IMR-90 (cell line): ENCODE measurements at regions not wholly inside any gene's neighbourhood (a gene's known extent, or its start where the extent isn't known, plus 50 kb on each side); places are given as distances from the start of the nearest gene placed in this dataset.

Experiments
- CEBPB ChIP-seq: IDR thresholded peaks from 2 replicates; pipeline ENCODE4 v1.6.1; 2012; ENCODE audit warnings: low read depth, low read length, improper control_type of control experiment
- CHD1 ChIP-seq: IDR thresholded peaks from 2 replicates; pipeline ENCODE4 v1.6.1; 2012; ENCODE audit warnings: low read depth, low read length, improper control_type of control experiment
- FOS ChIP-seq: fragments of 150-350 bp; IDR thresholded peaks from 2 replicates; pipeline ENCODE4 v1.6.1; 2016; ENCODE audit warnings: low read depth, low read length
- MAZ ChIP-seq: IDR thresholded peaks from 2 replicates; pipeline ENCODE4 v1.6.1; 2012; ENCODE audit warnings: low read depth, mild to moderate bottlenecking, low read length, improper control_type of control experiment, moderate library complexity, borderline replicate concordance
- NFE2L2 ChIP-seq: fragments of 150-350 bp; IDR thresholded peaks from 2 replicates; pipeline ENCODE4 v1.6.1; 2016; ENCODE audit warnings: low read depth, mild to moderate bottlenecking, low read length
- POLR2A ChIP-seq: IDR thresholded peaks from 2 replicates; pipeline ENCODE4 v1.6.1; 2012; ENCODE audit warnings: mild to moderate bottlenecking, low read depth, low read length
- RAD21 ChIP-seq: IDR thresholded peaks from 2 replicates; pipeline ENCODE4 v1.6.1; 2012; ENCODE audit warnings: low read length, improper control_type of control experiment
- SMC3 ChIP-seq: fragments of 150-350 bp; IDR thresholded peaks from 2 replicates; pipeline ENCODE4 v1.6.1; 2016; ENCODE audit warnings: low read depth, mild to moderate bottlenecking, antibody characterized with exemption, low read length, moderate library complexity
- TF ChIP-seq, protein P1 (sequence below): conservative IDR thresholded peaks from 2 replicates; pipeline ENCODE4 v1.5.1; 2012; ENCODE audit warnings: mild to moderate bottlenecking, low read depth, low read length, improper control_type of control experiment

DNA sequence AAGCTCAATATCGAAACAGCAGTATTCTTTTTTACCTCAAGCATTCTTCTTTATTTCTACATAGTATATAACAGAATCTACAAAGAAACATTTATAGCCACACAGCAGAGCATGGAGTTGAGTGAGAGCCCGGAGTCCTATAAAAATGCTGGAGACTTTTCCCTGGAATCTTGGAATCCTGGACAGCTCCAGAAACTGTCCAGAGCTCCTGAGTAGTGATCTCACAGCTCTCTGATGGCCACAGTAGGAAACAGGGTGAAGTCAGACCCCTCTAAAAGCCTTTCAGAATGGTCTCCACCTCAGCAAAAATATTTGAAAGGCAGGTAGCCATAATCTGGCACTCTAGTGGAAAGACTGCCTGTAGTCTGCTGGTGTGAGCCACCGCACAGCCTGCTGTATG lies 149.3 kb upstream of the STXBP5 start:
- TF ChIP-seq, protein P1, sequence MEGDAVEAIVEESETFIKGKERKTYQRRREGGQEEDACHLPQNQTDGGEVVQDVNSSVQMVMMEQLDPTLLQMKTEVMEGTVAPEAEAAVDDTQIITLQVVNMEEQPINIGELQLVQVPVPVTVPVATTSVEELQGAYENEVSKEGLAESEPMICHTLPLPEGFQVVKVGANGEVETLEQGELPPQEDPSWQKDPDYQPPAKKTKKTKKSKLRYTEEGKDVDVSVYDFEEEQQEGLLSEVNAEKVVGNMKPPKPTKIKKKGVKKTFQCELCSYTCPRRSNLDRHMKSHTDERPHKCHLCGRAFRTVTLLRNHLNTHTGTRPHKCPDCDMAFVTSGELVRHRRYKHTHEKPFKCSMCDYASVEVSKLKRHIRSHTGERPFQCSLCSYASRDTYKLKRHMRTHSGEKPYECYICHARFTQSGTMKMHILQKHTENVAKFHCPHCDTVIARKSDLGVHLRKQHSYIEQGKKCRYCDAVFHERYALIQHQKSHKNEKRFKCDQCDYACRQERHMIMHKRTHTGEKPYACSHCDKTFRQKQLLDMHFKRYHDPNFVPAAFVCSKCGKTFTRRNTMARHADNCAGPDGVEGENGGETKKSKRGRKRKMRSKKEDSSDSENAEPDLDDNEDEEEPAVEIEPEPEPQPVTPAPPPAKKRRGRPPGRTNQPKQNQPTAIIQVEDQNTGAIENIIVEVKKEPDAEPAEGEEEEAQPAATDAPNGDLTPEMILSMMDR: no peak
- TF ChIP-seq POLR2A: no peak
- no peak for TF ChIP-seq RAD21
- TF ChIP-seq MAZ: no peak
- TF ChIP-seq CEBPB: no peak
- TF ChIP-seq NFE2L2: no peak
- TF ChIP-seq CHD1: no peak
- no peak for TF ChIP-seq SMC3
- no peak for TF ChIP-seq FOS
